Liver (tissue), 8 donors: ENCODE measurements at regions not wholly inside any gene's neighbourhood (a gene's known extent, or its start where the extent isn't known, plus 50 kb on each side); places are given as distances from the start of the nearest gene placed in this dataset.

Experiments used
- DNase-seq: peaks from one replicate; pipeline ENCODE4 v3.0.0-alpha.2; 2017; ENCODE audit warnings: low spot score
- H3K27ac ChIP-seq, 2 donors: one replicate each; pipeline ENCODE4 v1.7.0; 2013; ENCODE audit warnings: inconsistent platforms in 2 of 2, low read length in 2 of 2, control low read depth in 1 of 2, low read depth in 1 of 2, mild to moderate bottlenecking in 1 of 2
- H3K27me3 ChIP-seq, 4 donors: one replicate each; pipeline versions ENCODE4 v1.6.1 to v1.7.0; 2013; ENCODE audit warnings: low read length in 3 of 4, inconsistent platforms in 1 of 4, mild to moderate bottlenecking in 1 of 4, moderate library complexity in 1 of 4; ENCODE audit not compliant: control insufficient read depth in 4 of 4, insufficient read depth in 4 of 4
- H3K36me3 ChIP-seq, 4 donors: one replicate each; pipeline versions ENCODE4 v1.6.1 to v1.7.0; 2013; ENCODE audit warnings: low read length in 3 of 4, mild to moderate bottlenecking in 3 of 4, low read depth in 1 of 4, moderate library complexity in 1 of 4; ENCODE audit not compliant: control insufficient read depth in 4 of 4, insufficient read depth in 3 of 4
- H3K4me1 ChIP-seq, 4 donors: one replicate each; pipeline versions ENCODE4 v1.6.1 to v1.7.0; 2013; ENCODE audit warnings: low read length in 3 of 4, mild to moderate bottlenecking in 3 of 4, moderate library complexity in 1 of 4; ENCODE audit not compliant: control insufficient read depth in 4 of 4, insufficient read depth in 4 of 4
- H3K4me3 ChIP-seq, 3 donors: one replicate each; pipeline versions ENCODE4 v1.6.1 to v1.7.0; 2013; ENCODE audit warnings: low read length in 3 of 3, control low read depth in 1 of 3, low read depth in 1 of 3, mild to moderate bottlenecking in 1 of 3
- H3K9ac ChIP-seq, 2 donors: one replicate each; pipeline ENCODE4 v1.7.0; 2013; ENCODE audit warnings: low read length in 2 of 2, mild to moderate bottlenecking in 2 of 2, moderate library complexity in 2 of 2, control low read depth in 1 of 2, low read depth in 1 of 2
- H3K9me3 ChIP-seq, 4 donors: one replicate each; pipeline versions ENCODE4 v1.6.1 to v1.7.0; 2013; ENCODE audit warnings: low read length in 3 of 4; ENCODE audit not compliant: control insufficient read depth in 4 of 4
- EGR1 ChIP-seq, 2 donors: IDR thresholded peaks; 2 replicates each; pipeline ENCODE4 v1.6.1; 2016 to 2018; ENCODE audit warnings: antibody characterized with exemption in 2 of 2, low read depth in 2 of 2
- FOXA1 ChIP-seq: IDR thresholded peaks from 2 replicates; pipeline ENCODE4 v1.6.1; 2016; ENCODE audit warnings: antibody characterized with exemption
- FOXA2 ChIP-seq: IDR thresholded peaks from 2 replicates; pipeline ENCODE4 v1.6.1; 2016; ENCODE audit warnings: antibody characterized with exemption
- GABPA ChIP-seq, 2 donors: IDR thresholded peaks in 1 of 2; conservative IDR thresholded peaks in 1 of 2; 2 replicates each; pipeline ENCODE4 v1.6.1; 2016; ENCODE audit warnings: antibody characterized with exemption in 2 of 2, mild to moderate bottlenecking in 1 of 2, moderate library complexity in 1 of 2
- HNF4A ChIP-seq, 2 donors: conservative IDR thresholded peaks; 2 replicates each; pipeline ENCODE4 v1.6.1; 2016; ENCODE audit warnings: antibody characterized with exemption in 2 of 2, mild to moderate bottlenecking in 2 of 2
- HNF4G ChIP-seq: IDR thresholded peaks from 2 replicates; pipeline ENCODE4 v1.6.1; 2016; ENCODE audit warnings: antibody characterized with exemption
- JUND ChIP-seq, 2 donors: IDR thresholded peaks; 2 replicates each; pipeline ENCODE4 v1.6.1; 2016; ENCODE audit warnings: antibody characterized with exemption in 2 of 2
- MAX ChIP-seq: IDR thresholded peaks from 2 replicates; pipeline ENCODE4 v1.6.1; 2016; ENCODE audit warnings: antibody characterized with exemption
- NR2F2 ChIP-seq: IDR thresholded peaks from 2 replicates; pipeline ENCODE4 v1.6.1; 2016; ENCODE audit warnings: antibody characterized with exemption
- RAD21 ChIP-seq, 2 donors: IDR thresholded peaks; 2 replicates each; pipeline ENCODE4 v1.6.1; 2016; ENCODE audit warnings: antibody characterized with exemption in 2 of 2, mild to moderate bottlenecking in 2 of 2
- RXRA ChIP-seq, 2 donors: IDR thresholded peaks; 2 replicates each; pipeline ENCODE4 v1.6.1; 2017 to 2018; ENCODE audit warnings: antibody characterized with exemption in 2 of 2, mild to moderate bottlenecking in 1 of 2
- SP1 ChIP-seq: IDR thresholded peaks from 2 replicates; pipeline ENCODE4 v1.6.1; 2018; ENCODE audit warnings: antibody characterized with exemption, mild to moderate bottlenecking
- TAF1 ChIP-seq: conservative IDR thresholded peaks from 2 replicates; pipeline ENCODE4 v1.6.1; 2016; ENCODE audit warnings: antibody characterized with exemption, mild to moderate bottlenecking
- YY1 ChIP-seq: IDR thresholded peaks from 2 replicates; pipeline ENCODE4 v1.6.1; 2016; ENCODE audit warnings: antibody characterized with exemption, mild to moderate bottlenecking
- WGBS: extraction: QIAGEN DNeasy Blood & Tissue Kit; methylation state at CpG from one replicate; pipeline ENCODE4 v1.1.7; 2013; 5-methylcytosine and 5-hydroxymethylcytosine counted together
- TF ChIP-seq, protein P1 (sequence below): fragments of 150-350 bp; IDR thresholded peaks from 2 replicates; pipeline ENCODE4 v1.5.1; 2017; ENCODE audit warnings: improper control_type of control experiment, low read depth, low read length; ENCODE audit not compliant: missing input control
- TF ChIP-seq, protein P2 (sequence below): IDR thresholded peaks from 2 replicates; pipeline ENCODE4 v1.6.1; 2016; ENCODE audit warnings: antibody characterized with exemption
- TF ChIP-seq, protein P3 (sequence below): IDR thresholded peaks from 2 replicates; pipeline ENCODE4 v1.6.1; 2016; ENCODE audit warnings: antibody characterized with exemption, mild to moderate bottlenecking
- TF ChIP-seq, protein P4 (sequence below): IDR thresholded peaks from 2 replicates; pipeline ENCODE4 v1.6.1; 2016; ENCODE audit warnings: antibody characterized with exemption
- donor health status: healthy.
- donor health status: healthy.
- donor health status: healthy.
- donor health status: healthy.
- donor health status: healthy.

- WGBS: 69% methylated on average over 3 of the region's 3 CpGs
- Histone ChIP-seq H3K9ac (no peak overlapping the region), H3K36me3 (no peaks in the 10 kb centered on the region), H3K4me3 (no peak overlapping the region), H3K9me3 (no peaks in the 10 kb centered on the region), H3K4me1 (no peaks in the 10 kb centered on the region), H3K27me3 (peaks cover 0 to 4% (median 0%) of the 10 kb centered on the region in 4 donors), H3K27ac (no peak overlapping the region)
- no peak for DNase-seq
- TF ChIP-seq RAD21 (IDR thresholded peaks at IDR 0.05): no peak
- TF ChIP-seq SP1: no peak
- TF ChIP-seq MAX: no peak
- TF ChIP-seq TAF1: no peak
- no peak for TF ChIP-seq NR2F2
- TF ChIP-seq FOXA2: no peak
- no peak for TF ChIP-seq YY1
- TF ChIP-seq, protein P1, sequence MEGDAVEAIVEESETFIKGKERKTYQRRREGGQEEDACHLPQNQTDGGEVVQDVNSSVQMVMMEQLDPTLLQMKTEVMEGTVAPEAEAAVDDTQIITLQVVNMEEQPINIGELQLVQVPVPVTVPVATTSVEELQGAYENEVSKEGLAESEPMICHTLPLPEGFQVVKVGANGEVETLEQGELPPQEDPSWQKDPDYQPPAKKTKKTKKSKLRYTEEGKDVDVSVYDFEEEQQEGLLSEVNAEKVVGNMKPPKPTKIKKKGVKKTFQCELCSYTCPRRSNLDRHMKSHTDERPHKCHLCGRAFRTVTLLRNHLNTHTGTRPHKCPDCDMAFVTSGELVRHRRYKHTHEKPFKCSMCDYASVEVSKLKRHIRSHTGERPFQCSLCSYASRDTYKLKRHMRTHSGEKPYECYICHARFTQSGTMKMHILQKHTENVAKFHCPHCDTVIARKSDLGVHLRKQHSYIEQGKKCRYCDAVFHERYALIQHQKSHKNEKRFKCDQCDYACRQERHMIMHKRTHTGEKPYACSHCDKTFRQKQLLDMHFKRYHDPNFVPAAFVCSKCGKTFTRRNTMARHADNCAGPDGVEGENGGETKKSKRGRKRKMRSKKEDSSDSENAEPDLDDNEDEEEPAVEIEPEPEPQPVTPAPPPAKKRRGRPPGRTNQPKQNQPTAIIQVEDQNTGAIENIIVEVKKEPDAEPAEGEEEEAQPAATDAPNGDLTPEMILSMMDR: no peak
- TF ChIP-seq EGR1 (IDR thresholded peaks at IDR 0.05; ENCODE audit: low read depth in 2 of 2): no peak
Observed at GRCh38 chr2:220662431-220662830, 909.7 kb downstream of the EPHA4 start.

- no peak overlapping the region for H3K4me3 ChIP-seq
- H3K9me3 ChIP-seq: no peaks in the 10 kb centered on the region
- no peaks in the 10 kb centered on the region for H3K4me1 ChIP-seq
- DNase-seq: no peak
- H3K27ac ChIP-seq: no peak overlapping the region
- TF ChIP-seq TAF1: no peak
- H3K27me3 ChIP-seq: peaks cover 0 to 4% (median 0%) of the 10 kb centered on the region in 4 donors
- H3K9ac ChIP-seq: no peak overlapping the region
- H3K36me3 ChIP-seq: no peaks in the 10 kb centered on the region
Observed at GRCh38 chr2:220663065-220663464, 909.0 kb downstream of the EPHA4 start.

DNA sequence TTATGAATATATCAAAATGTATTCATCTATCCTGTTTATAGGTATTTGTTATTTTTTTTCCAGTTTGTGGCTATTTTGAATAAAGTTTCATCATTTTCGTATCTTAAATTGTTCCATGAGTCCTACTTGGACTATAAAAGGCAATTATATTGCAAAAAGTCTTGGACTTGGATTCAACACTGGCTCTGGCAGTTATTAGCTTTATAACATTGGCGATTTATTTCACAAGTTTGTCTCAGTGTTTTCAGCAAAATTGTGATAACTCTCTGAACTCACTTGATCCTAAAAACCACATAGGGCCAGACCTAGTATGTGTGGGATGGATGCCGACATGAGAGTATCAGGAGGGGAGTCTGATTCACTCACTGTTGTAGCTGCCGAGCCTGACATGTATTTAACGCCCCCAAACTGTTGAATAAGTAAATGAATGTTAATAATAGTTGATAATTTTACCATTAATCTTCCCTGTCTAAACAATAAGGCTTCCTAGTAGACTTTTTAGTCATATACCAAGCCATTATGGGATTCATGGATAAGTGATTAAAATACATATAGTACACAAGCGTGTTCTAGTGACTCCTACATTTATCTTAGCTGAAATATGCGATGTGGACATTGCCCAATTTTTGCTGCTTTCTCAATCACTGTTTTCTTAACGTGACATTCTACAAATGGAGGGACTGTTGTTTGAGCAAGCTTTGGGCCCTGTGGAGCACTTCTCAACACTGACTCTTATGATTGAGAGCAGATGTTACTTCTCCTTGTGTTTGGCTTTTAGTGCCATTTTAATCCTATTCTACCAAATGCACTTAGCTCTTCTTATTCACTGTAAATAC is 907.6 kb downstream of the EPHA4 start:
- 66% methylated on average over 8 of the region's 8 CpGs for WGBS
- Histone ChIP-seq H3K9me3 (peaks cover 0 to 2% (median 0%) of the 10 kb centered on the region in 4 donors), H3K27ac (no peak overlapping the region), H3K36me3 (no peaks in the 10 kb centered on the region), H3K4me1 (no peaks in the 10 kb centered on the region), H3K9ac (no peak overlapping the region), H3K27me3 (peaks cover 0 to 4% (median 0%) of the 10 kb centered on the region in 4 donors), H3K4me3 (no peak overlapping the region)
- no peak for DNase-seq
- TF ChIP-seq, protein P2, sequence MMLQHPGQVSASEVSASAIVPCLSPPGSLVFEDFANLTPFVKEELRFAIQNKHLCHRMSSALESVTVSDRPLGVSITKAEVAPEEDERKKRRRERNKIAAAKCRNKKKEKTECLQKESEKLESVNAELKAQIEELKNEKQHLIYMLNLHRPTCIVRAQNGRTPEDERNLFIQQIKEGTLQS: no peak
- TF ChIP-seq FOXA2 (no peak), JUND (IDR thresholded peaks at IDR 0.05) (no peak), MAX (no peak), SP1 (no peak), GABPA (IDR thresholded peaks at IDR 0.05 in 1 of 2, conservative IDR thresholded peaks at IDR 0.05 in 1 of 2) (no peak), TAF1 (no peak), HNF4G (no peak), RXRA (IDR thresholded peaks at IDR 0.05) (no peak), EGR1 (IDR thresholded peaks at IDR 0.05; ENCODE audit: low read depth in 2 of 2) (no peak), HNF4A (conservative IDR thresholded peaks at IDR 0.05) (no peak), FOXA1 (no peak), RAD21 (IDR thresholded peaks at IDR 0.05) (no peak)
- TF ChIP-seq, protein P3, sequence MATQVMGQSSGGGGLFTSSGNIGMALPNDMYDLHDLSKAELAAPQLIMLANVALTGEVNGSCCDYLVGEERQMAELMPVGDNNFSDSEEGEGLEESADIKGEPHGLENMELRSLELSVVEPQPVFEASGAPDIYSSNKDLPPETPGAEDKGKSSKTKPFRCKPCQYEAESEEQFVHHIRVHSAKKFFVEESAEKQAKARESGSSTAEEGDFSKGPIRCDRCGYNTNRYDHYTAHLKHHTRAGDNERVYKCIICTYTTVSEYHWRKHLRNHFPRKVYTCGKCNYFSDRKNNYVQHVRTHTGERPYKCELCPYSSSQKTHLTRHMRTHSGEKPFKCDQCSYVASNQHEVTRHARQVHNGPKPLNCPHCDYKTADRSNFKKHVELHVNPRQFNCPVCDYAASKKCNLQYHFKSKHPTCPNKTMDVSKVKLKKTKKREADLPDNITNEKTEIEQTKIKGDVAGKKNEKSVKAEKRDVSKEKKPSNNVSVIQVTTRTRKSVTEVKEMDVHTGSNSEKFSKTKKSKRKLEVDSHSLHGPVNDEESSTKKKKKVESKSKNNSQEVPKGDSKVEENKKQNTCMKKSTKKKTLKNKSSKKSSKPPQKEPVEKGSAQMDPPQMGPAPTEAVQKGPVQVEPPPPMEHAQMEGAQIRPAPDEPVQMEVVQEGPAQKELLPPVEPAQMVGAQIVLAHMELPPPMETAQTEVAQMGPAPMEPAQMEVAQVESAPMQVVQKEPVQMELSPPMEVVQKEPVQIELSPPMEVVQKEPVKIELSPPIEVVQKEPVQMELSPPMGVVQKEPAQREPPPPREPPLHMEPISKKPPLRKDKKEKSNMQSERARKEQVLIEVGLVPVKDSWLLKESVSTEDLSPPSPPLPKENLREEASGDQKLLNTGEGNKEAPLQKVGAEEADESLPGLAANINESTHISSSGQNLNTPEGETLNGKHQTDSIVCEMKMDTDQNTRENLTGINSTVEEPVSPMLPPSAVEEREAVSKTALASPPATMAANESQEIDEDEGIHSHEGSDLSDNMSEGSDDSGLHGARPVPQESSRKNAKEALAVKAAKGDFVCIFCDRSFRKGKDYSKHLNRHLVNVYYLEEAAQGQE: no peak
- TF ChIP-seq, protein P4, sequence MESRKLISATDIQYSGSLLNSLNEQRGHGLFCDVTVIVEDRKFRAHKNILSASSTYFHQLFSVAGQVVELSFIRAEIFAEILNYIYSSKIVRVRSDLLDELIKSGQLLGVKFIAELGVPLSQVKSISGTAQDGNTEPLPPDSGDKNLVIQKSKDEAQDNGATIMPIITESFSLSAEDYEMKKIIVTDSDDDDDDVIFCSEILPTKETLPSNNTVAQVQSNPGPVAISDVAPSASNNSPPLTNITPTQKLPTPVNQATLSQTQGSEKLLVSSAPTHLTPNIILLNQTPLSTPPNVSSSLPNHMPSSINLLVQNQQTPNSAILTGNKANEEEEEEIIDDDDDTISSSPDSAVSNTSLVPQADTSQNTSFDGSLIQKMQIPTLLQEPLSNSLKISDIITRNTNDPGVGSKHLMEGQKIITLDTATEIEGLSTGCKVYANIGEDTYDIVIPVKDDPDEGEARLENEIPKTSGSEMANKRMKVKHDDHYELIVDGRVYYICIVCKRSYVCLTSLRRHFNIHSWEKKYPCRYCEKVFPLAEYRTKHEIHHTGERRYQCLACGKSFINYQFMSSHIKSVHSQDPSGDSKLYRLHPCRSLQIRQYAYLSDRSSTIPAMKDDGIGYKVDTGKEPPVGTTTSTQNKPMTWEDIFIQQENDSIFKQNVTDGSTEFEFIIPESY: no peak
